ENCODE measurements at regions not wholly inside any gene's neighbourhood (a gene's known extent, or its start where the extent isn't known, plus 50 kb on each side); places are given as distances from the start of the nearest gene placed in this dataset.

GRCh38 chr1:62953633-62954032, 169.7 kb downstream of the ATG4C start:
- Histone ChIP-seq H3K27me3 (ENCODE audit: control insufficient read depth, insufficient read depth, low read length) (no peaks in the 10 kb centered on the region), H3K4me3 (ENCODE audit: low read length) (no peak overlapping the region), H3K36me3 (ENCODE audit: control insufficient read depth, insufficient read depth, low read length) (no peaks in the 10 kb centered on the region), H3K9ac (ENCODE audit: low read length) (no peak overlapping the region), H3K4me1 (ENCODE audit: control insufficient read depth, insufficient read depth, low read length) (no peaks in the 10 kb centered on the region), H3K27ac (ENCODE audit: low read depth, low read length) (no peak overlapping the region)

GRCh38 chr1:62954758-62955157, 170.8 kb downstream of the ATG4C start:
- no peaks in the 10 kb centered on the region for H3K4me1 ChIP-seq (ENCODE audit: control insufficient read depth, insufficient read depth, low read length)
- H3K27ac ChIP-seq (ENCODE audit: low read depth, low read length), result no peak overlapping the region
- H3K4me3 ChIP-seq (ENCODE audit: low read length), result no peak overlapping the region
- H3K36me3 ChIP-seq (ENCODE audit: control insufficient read depth, insufficient read depth, low read length), result no peaks in the 10 kb centered on the region
- no peaks in the 10 kb centered on the region for H3K27me3 ChIP-seq (ENCODE audit: control insufficient read depth, insufficient read depth, low read length)
- H3K9ac ChIP-seq (ENCODE audit: low read length), result no peak overlapping the region

DNA sequence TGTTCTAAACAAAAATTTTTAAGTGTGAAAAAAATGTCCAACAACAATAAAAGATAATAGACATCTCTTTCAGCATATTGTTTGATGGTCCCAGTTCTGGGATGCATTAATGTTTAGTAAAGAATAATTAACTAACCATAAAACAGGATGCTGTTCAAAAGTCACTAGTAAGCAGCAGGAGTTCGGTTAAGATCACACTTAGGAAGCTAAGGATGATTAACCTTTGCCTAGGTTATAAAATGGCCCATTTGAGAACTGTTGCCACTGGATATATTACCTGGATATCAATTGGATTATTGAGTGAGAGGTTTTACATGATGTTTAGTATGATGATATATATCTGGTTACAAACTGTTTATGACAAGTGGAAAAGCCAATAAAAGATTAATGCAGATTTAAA, 171.7 kb downstream of the ATG4C start:
- H3K27me3 ChIP-seq (ENCODE audit: control insufficient read depth, insufficient read depth, low read length), result no peaks in the 10 kb centered on the region
- no peaks in the 10 kb centered on the region for H3K4me1 ChIP-seq (ENCODE audit: control insufficient read depth, insufficient read depth, low read length)
- H3K27ac ChIP-seq (ENCODE audit: low read depth, low read length), result no peak overlapping the region
- no peaks in the 10 kb centered on the region for H3K36me3 ChIP-seq (ENCODE audit: control insufficient read depth, insufficient read depth, low read length)
- no peak overlapping the region for H3K9ac ChIP-seq (ENCODE audit: low read length)
- no peak overlapping the region for H3K4me3 ChIP-seq (ENCODE audit: low read length)

DNA sequence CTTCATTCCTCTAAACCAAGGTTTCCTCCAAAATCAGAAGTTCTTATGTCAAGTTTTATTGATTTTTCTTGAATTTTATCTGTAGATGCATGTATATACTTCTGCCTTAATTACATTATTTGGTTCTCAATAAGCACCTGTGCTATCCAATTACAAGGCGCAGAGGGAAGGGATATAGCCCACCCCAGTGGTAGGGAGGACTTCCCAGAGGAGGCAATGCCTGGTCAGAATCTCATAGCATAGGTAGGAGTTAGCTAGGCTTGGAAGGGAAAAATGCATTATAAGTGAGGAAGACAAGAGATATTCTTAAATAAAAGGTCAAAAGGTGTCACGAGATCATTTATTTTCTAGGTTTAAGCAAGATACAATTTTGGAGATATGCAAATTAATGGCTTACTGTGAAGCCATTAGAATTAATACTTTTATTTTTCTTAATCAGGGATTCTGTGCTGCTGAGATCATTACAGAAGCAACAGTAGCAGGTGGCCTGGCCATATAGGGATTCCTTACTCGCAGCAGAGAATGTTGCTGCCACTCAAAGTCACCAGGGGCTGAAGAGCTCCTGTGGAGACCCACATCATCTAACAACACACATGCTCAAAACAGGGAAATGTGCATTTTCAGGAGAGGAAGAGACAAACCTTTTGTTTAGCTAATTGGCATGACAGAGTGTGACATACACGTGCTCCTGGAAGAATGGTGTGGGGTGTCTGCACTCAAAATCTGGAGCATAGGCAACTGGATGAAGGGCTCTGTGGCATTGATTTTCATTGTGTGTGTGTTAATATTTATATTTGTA, 178.3 kb downstream of the ATG4C start:
- Histone ChIP-seq H3K4me1 (ENCODE audit: control insufficient read depth, insufficient read depth, low read length) (no peaks in the 10 kb centered on the region), H3K27ac (ENCODE audit: low read depth, low read length) (no peak overlapping the region), H3K36me3 (ENCODE audit: control insufficient read depth, insufficient read depth, low read length) (no peaks in the 10 kb centered on the region), H3K9ac (ENCODE audit: low read length) (no peak overlapping the region), H3K27me3 (ENCODE audit: control insufficient read depth, insufficient read depth, low read length) (no peaks in the 10 kb centered on the region), H3K4me3 (ENCODE audit: low read length) (no peak overlapping the region)

DNA sequence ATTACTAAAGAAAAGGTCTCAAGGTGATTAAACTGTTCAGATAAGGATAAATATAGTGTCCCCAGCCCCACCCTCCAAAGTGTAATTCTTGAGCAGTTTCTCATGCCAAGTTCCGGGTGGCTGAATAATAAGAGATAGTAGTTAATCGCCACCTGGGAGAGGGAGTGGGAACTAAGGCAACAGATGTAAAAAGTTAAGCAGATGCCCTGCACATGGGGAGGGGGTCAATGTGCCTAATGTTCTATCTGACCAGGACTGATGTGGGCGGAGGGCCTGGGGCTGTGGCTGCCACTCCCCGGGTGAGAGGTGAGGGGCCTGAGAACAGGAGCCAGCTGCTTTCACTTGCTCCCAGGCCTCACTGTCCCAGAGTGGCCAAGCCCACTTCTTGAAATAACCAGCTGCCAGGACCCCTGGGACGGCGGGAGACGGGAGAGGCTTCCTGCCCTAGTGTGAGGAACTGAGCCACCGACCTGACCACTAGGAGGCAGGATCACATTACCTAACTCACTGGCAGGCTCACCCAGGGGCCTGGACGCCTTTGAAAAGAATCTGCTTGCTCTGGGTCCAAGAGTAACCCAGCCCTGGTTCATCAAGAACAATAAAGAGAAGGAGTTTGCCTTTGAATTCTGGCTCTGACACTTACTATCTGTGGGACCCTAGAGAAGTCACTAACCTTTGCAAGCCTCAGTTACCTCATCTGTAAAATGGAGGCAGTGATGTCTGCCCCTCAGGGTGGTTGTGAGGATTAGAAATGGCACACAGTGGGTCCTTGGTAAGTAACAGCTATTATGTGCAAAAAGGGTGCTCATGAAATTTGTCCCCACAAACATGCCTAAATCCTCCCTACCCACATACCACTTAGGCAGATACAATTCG, 179.2 kb downstream of the ATG4C start:
- Histone ChIP-seq H3K27ac (ENCODE audit: low read depth, low read length) (no peak overlapping the region), H3K4me3 (ENCODE audit: low read length) (no peak overlapping the region), H3K36me3 (ENCODE audit: control insufficient read depth, insufficient read depth, low read length) (no peaks in the 10 kb centered on the region), H3K9ac (ENCODE audit: low read length) (no peak overlapping the region), H3K4me1 (ENCODE audit: control insufficient read depth, insufficient read depth, low read length) (no peaks in the 10 kb centered on the region), H3K27me3 (ENCODE audit: control insufficient read depth, insufficient read depth, low read length) (no peaks in the 10 kb centered on the region)

- Histone ChIP-seq H3K27me3 (ENCODE audit: control insufficient read depth, insufficient read depth, low read length) (no peaks in the 10 kb centered on the region), H3K4me3 (ENCODE audit: low read length) (no peak overlapping the region), H3K36me3 (ENCODE audit: control insufficient read depth, insufficient read depth, low read length) (no peaks in the 10 kb centered on the region), H3K9ac (ENCODE audit: low read length) (no peak overlapping the region), H3K27ac (ENCODE audit: low read depth, low read length) (no peak overlapping the region), H3K4me1 (ENCODE audit: control insufficient read depth, insufficient read depth, low read length) (no peaks in the 10 kb centered on the region)
Measured at GRCh38 chr1:62964141-62964540, 180.2 kb downstream of the ATG4C start.

DNA sequence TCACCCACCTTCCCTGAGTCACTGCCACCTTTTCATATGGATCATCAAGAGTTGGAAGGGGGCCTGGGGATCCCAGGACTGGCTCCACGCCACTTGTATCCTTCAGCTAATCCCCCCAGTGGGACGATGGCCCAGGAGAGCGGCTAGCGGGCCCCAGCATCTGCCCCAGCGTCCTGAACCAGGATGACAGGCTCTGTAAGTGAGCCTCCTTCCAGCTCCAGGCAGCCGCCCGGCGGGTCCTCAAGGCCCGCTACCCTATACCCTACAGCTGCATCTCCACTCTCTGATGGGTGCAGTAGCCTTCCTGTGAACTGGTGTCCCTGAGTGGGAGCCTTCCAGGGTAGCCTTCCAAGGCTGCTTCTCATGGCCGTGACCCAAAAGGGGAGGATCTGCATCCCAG, 183.1 kb downstream of the ATG4C start:
- Histone ChIP-seq H3K9ac (ENCODE audit: low read length) (no peak overlapping the region), H3K36me3 (ENCODE audit: control insufficient read depth, insufficient read depth, low read length) (no peaks in the 10 kb centered on the region), H3K27ac (ENCODE audit: low read depth, low read length) (no peak overlapping the region), H3K4me3 (ENCODE audit: low read length) (no peak overlapping the region), H3K4me1 (ENCODE audit: control insufficient read depth, insufficient read depth, low read length) (no peaks in the 10 kb centered on the region), H3K27me3 (ENCODE audit: control insufficient read depth, insufficient read depth, low read length) (no peaks in the 10 kb centered on the region)

DNA sequence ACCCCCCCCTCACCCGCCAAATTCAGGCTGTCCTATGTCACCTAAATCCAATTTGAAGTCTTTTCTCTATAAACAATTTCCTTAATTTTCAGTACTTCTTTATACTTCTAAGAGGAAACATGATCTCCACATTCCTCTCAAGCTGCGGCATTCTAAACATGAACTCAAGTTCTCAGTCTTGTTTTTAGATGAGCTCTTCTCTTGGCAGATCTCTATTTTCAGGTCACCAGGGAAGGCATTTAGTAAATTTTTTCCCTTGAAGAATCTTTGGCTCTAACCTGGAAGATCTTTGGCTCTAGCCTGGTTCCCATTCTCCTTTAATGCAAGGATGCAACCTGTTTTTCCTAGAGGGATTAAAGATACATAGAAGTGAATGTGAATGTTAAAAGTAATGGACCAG, 193.4 kb downstream of the ATG4C start:
- Histone ChIP-seq H3K9ac (ENCODE audit: low read length) (no peak overlapping the region), H3K27ac (ENCODE audit: low read depth, low read length) (no peak overlapping the region), H3K4me3 (ENCODE audit: low read length) (no peak overlapping the region), H3K4me1 (ENCODE audit: control insufficient read depth, insufficient read depth, low read length) (no peaks in the 10 kb centered on the region), H3K36me3 (ENCODE audit: control insufficient read depth, insufficient read depth, low read length) (no peaks in the 10 kb centered on the region), H3K27me3 (ENCODE audit: control insufficient read depth, insufficient read depth, low read length) (no peaks in the 10 kb centered on the region)

- no peaks in the 10 kb centered on the region for H3K27me3 ChIP-seq (ENCODE audit: control insufficient read depth, insufficient read depth, low read length)
- H3K27ac ChIP-seq (ENCODE audit: low read depth, low read length), result no peak overlapping the region
- H3K36me3 ChIP-seq (ENCODE audit: control insufficient read depth, insufficient read depth, low read length), result no peaks in the 10 kb centered on the region
- no peaks in the 10 kb centered on the region for H3K4me1 ChIP-seq (ENCODE audit: control insufficient read depth, insufficient read depth, low read length)
- no peak overlapping the region for H3K4me3 ChIP-seq (ENCODE audit: low read length)
- no peak overlapping the region for H3K9ac ChIP-seq (ENCODE audit: low read length)
Measured at GRCh38 chr1:62978741-62979140, 194.8 kb downstream of the ATG4C start.

DNA sequence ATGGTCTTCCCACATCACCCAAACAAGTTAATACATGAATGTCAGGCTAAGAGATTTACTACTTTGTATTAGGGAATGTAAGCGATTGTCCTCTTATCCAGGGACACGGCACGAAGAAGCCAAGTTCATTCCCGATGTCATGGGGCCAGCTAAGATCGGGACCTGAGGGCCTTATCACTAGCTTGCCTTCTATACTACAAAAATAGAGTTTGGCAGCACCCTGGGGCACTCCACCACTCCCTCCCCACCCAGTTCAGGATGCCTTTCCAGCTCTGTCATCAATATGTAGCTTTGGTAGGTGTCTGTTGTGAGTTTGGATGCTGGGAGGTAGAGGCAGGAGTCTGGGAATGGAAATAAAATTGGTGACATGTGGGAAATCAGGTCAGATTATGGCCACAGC, 197.5 kb downstream of the ATG4C start:
- Histone ChIP-seq H3K4me3 (ENCODE audit: low read length) (no peak overlapping the region), H3K27ac (ENCODE audit: low read depth, low read length) (no peak overlapping the region), H3K4me1 (ENCODE audit: control insufficient read depth, insufficient read depth, low read length) (no peaks in the 10 kb centered on the region), H3K9ac (ENCODE audit: low read length) (no peak overlapping the region), H3K27me3 (ENCODE audit: control insufficient read depth, insufficient read depth, low read length) (no peaks in the 10 kb centered on the region), H3K36me3 (ENCODE audit: control insufficient read depth, insufficient read depth, low read length) (no peaks in the 10 kb centered on the region)

- no peaks in the 10 kb centered on the region for H3K36me3 ChIP-seq (ENCODE audit: control insufficient read depth, insufficient read depth, low read length)
- no peak overlapping the region for H3K4me3 ChIP-seq (ENCODE audit: low read length)
- H3K27ac ChIP-seq (ENCODE audit: low read depth, low read length), result no peak overlapping the region
- no peaks in the 10 kb centered on the region for H3K4me1 ChIP-seq (ENCODE audit: control insufficient read depth, insufficient read depth, low read length)
- no peak overlapping the region for H3K9ac ChIP-seq (ENCODE audit: low read length)
- H3K27me3 ChIP-seq (ENCODE audit: control insufficient read depth, insufficient read depth, low read length), result no peaks in the 10 kb centered on the region
Measured at GRCh38 chr1:62988867-62989266, 204.9 kb downstream of the ATG4C start.

DNA sequence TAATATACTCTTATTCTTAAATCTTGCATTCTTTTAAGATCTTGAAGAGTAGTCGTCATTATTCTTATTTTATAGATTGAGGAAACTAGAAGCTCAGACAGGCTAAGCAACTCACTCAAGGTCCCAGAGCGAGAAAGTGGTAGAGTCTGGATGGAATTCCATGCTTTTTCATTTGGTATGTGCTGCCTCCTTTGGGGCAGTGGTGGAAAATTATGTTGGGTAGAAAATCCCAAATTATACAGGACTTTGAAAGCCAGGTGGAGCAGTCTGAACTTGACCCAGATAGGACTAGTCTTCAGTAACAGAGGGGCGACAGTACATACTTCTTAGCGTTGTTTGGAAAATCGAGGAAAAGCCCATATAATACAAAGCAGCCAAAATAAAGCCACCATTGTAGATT, 205.6 kb downstream of the ATG4C start:
- no peaks in the 10 kb centered on the region for H3K27me3 ChIP-seq (ENCODE audit: control insufficient read depth, insufficient read depth, low read length)
- H3K4me1 ChIP-seq (ENCODE audit: control insufficient read depth, insufficient read depth, low read length), result no peaks in the 10 kb centered on the region
- H3K9ac ChIP-seq (ENCODE audit: low read length), result no peak overlapping the region
- H3K4me3 ChIP-seq (ENCODE audit: low read length), result no peak overlapping the region
- no peaks in the 10 kb centered on the region for H3K36me3 ChIP-seq (ENCODE audit: control insufficient read depth, insufficient read depth, low read length)
- H3K27ac ChIP-seq (ENCODE audit: low read depth, low read length), result no peak overlapping the region

Measured in rectal smooth muscle tissue (tissue), 1 donor.